ENCODE measurements at regions not wholly inside any gene's neighbourhood (a gene's known extent, or its start where the extent isn't known, plus 50 kb on each side); places are given as distances from the start of the nearest gene placed in this dataset.

- Histone ChIP-seq H3K4me3 (ENCODE audit: low read depth, low read length) (no peak overlapping the region), H3K27me3 (ENCODE audit: control insufficient read depth, insufficient read depth, low read length) (no peaks in the 10 kb centered on the region), H3K36me3 (ENCODE audit: control insufficient read depth, insufficient read depth, low read length) (no peaks in the 10 kb centered on the region)
- no peak for FAIRE-seq
- DNase-seq (ENCODE audit: low read depth) = no peak
- no peak for TF ChIP-seq CTCF (IDR thresholded peaks at IDR 0.05; ENCODE audit: insufficient read depth, low read length, severe bottlenecking)
Observed at GRCh38 chr3:178313716-178314115, 222.5 kb upstream of the KCNMB2 start.

GRCh38 chr3:178318340-178318739 lies 217.9 kb upstream of the KCNMB2 start:
- FAIRE-seq (no peak), DNase-seq (ENCODE audit: low read depth) (no peak)
- Histone ChIP-seq H3K4me3 (ENCODE audit: low read depth, low read length) (no peak overlapping the region), H3K36me3 (ENCODE audit: control insufficient read depth, insufficient read depth, low read length) (no peaks in the 10 kb centered on the region), H3K27me3 (ENCODE audit: control insufficient read depth, insufficient read depth, low read length) (no peaks in the 10 kb centered on the region)
- no peak for TF ChIP-seq CTCF (IDR thresholded peaks at IDR 0.05; ENCODE audit: insufficient read depth, low read length, severe bottlenecking)

GRCh38 chr3:178318941-178319816 lies 217.1 kb upstream of the KCNMB2 start:
- no peak for DNase-seq (ENCODE audit: low read depth)
- no peaks in the 10 kb centered on the region for H3K36me3 ChIP-seq (ENCODE audit: control insufficient read depth, insufficient read depth, low read length)
- no peak overlapping the region for H3K4me3 ChIP-seq (ENCODE audit: low read depth, low read length)
- TF ChIP-seq CTCF (IDR thresholded peaks at IDR 0.05; ENCODE audit: insufficient read depth, low read length, severe bottlenecking) = no peak
- no peaks in the 10 kb centered on the region for H3K27me3 ChIP-seq (ENCODE audit: control insufficient read depth, insufficient read depth, low read length)
- no peak for FAIRE-seq

- no peak for FAIRE-seq
- H3K36me3 ChIP-seq (ENCODE audit: control insufficient read depth, insufficient read depth, low read length) = no peaks in the 10 kb centered on the region
- DNase-seq (ENCODE audit: low read depth) = peak; percentile 69
- no peak overlapping the region for H3K4me3 ChIP-seq (ENCODE audit: low read depth, low read length)
- no peaks in the 10 kb centered on the region for H3K27me3 ChIP-seq (ENCODE audit: control insufficient read depth, insufficient read depth, low read length)
- TF ChIP-seq CTCF (IDR thresholded peaks at IDR 0.05; ENCODE audit: insufficient read depth, low read length, severe bottlenecking) = no peak
Observed at GRCh38 chr3:178320456-178321351, 215.5 kb upstream of the KCNMB2 start.

- no peak for TF ChIP-seq CTCF (IDR thresholded peaks at IDR 0.05; ENCODE audit: insufficient read depth, low read length, severe bottlenecking)
- Histone ChIP-seq H3K27me3 (ENCODE audit: control insufficient read depth, insufficient read depth, low read length) (no peaks in the 10 kb centered on the region), H3K4me3 (ENCODE audit: low read depth, low read length) (no peak overlapping the region), H3K36me3 (ENCODE audit: control insufficient read depth, insufficient read depth, low read length) (no peaks in the 10 kb centered on the region)
- DNase-seq (ENCODE audit: low read depth) = no peak
- FAIRE-seq = no peak
Observed at GRCh38 chr3:178324356-178324755, 211.9 kb upstream of the KCNMB2 start.
